Stimulated activated CD8-positive, alpha-beta memory T cell treated with anti-CD3 and anti-CD28 coated beads, Interleukin-12 subunit alpha, Interleukin-12 subunit beta, amount 100 ng/mL, for 4 hours (primary cell): ENCODE measurements at regions not wholly inside any gene's neighbourhood (a gene's known extent, or its start where the extent isn't known, plus 50 kb on each side); places are given as distances from the start of the nearest gene placed in this dataset.

Experiments
- DNase-seq: peaks from one replicate; pipeline ENCODE4 v3.0.0-alpha.2; 2020; ENCODE audit warnings: low read depth

- DNase-seq, result no peak
Measured at GRCh38 chr15:69744391-69745162, 292.0 kb downstream of the RPLP1 start.

- no peak for DNase-seq
Measured at GRCh38 chr15:69747193-69747592, 294.6 kb downstream of the RPLP1 start.

DNA sequence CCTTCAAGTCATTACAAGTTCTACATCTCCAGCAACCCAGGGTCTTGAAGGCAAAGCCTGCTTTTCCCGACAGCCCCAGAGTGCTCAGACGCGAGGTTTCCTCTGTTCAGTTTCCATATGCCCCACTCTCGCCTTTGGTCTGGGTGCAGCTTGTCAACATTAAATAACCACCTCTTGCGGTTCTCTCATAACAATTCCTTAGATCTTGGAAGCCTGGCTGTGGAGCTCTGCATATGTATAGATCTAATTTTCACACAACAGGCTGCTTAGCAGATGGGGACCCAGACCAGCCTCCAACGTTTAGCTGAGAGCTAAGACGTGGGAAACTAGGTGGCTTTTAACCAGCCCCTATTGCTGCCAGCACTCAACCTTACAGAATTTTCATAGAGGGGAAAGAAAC lies 295.5 kb downstream of the RPLP1 start:
- no peak for DNase-seq

GRCh38 chr15:69748576-69749185 lies 296.1 kb downstream of the RPLP1 start:
- no peak for DNase-seq

DNA sequence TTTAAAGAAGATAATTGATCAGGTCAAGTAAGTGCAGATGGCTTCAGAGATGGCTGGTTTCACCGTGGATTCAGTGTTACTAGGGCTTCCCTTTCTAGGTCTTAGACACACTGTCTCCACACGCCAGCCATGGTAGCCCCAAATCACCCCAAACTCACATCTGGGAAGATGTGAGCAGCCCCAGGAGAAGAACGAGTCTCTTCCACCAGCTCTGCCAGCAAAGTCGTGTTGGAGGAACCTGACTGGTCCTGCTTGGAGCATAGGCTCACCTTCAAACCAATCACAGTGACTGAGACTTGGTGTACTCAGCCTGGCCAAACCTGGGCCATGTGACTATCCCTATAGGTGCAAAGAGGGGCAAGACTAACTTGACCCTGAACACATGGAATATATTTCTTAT lies 296.7 kb downstream of the RPLP1 start:
- DNase-seq, result no peak

DNA sequence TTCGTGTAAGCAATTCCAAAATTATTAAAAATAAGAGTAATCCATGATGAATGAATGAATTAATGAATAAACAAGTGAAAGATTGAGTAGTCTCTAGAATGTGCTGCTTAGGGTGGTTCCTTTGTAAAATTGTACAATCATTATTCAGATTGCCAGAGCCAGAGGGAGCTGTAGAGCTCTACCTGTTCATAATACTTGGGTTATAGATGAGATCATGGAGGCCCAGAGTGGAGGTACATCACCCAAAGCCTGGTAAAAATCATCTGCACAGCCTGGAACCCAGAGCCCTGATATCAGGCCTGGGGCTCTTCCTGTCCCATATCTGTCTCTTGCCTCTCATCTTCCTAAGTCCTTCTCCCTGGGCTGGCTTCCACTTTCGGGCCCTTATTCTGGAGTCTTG lies 297.2 kb downstream of the RPLP1 start:
- no peak for DNase-seq

GRCh38 chr15:69750253-69750652 lies 297.6 kb downstream of the RPLP1 start:
- no peak for DNase-seq

DNA sequence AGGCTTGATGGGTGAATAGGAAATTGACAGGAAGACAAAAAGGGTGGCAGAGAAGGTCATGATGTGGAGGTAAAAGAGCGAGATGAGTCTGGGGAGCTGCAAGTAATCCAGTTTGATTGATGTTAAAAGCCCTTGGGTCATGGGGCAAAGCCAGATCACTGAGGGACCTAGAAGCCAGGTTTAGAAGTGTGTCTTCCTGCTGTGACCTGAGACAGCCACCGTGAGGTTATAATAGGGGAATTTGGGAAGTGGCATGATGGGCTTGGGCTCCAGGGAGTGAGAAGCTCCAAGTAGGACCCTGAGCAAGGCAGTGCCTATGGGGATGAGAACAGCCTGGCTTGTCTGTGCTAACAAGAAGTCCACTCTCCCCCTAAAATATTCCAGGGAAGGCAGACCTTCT lies 298.5 kb downstream of the RPLP1 start:
- DNase-seq, result no peak

- DNase-seq, result no peak
Measured at GRCh38 chr15:69751566-69751965, 298.9 kb downstream of the RPLP1 start.

GRCh38 chr15:69753867-69754266 lies 301.2 kb downstream of the RPLP1 start:
- DNase-seq, result no peak

GRCh38 chr15:69754313-69754712 lies 301.7 kb downstream of the RPLP1 start:
- DNase-seq, result no peak

DNA sequence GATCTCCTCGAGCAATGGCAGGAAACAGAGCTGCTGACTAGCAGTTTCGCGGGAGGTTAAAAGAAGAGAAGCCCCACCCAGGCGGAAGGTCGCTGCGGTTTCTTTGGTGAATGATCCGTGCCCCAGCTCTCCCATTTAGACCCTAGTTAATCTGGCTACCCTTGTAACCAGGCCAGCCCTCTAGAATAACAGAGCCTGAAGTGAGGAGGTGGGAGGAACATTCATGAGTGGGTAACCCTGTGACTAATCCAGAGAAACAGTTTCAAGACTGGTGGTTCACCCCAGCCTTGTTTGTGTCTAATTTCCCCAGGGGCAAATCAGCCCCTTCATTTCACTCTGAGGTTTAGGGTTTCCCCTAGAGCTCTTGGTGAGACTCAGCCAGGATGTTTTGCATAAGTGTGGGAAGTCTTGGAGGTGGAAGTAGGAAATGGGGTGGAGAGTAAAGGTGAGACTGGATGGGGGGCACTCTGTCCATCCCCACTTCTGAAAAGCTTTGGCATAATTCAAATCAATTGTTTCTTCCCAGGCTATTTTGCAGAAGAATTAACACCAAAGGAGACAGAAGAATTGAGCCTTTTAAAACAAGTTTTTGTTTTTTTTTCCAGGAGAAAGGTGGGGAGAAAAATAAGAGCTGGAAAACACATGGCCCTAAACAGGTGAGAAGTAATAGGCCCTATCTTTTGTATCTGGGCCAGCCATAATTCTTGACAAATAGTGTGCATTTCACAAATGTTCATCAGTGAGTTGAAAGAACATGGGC lies 303.1 kb downstream of the RPLP1 start:
- DNase-seq, result peak; percentile 66

DNA sequence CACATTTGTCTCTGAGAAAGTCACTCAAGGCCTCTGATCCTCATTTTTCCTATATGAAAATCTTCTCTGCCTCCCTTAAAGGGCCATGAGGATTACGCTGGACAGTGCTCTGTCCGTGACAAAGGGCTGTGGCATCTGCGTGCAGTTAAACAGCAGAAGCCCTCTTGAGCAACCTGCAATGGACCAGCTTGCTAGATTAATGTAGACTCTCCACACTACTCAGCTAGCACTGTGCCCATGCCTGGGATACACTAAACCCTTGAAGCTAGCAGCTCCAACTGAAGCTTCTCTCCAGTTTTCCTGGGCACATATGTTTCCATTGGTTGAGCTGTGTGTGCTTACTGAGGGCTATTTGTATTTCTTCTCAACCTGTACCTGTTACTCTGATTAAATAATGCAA lies 303.8 kb downstream of the RPLP1 start:
- DNase-seq, result no peak

- peak; percentile 40 for DNase-seq
Measured at GRCh38 chr15:69757186-69757585, 304.6 kb downstream of the RPLP1 start.

- no peak for DNase-seq
Measured at GRCh38 chr15:69758291-69758771, 305.7 kb downstream of the RPLP1 start.

- DNase-seq, result peak; percentile 71
Measured at GRCh38 chr15:69758810-69759790, 306.5 kb downstream of the RPLP1 start.

DNA sequence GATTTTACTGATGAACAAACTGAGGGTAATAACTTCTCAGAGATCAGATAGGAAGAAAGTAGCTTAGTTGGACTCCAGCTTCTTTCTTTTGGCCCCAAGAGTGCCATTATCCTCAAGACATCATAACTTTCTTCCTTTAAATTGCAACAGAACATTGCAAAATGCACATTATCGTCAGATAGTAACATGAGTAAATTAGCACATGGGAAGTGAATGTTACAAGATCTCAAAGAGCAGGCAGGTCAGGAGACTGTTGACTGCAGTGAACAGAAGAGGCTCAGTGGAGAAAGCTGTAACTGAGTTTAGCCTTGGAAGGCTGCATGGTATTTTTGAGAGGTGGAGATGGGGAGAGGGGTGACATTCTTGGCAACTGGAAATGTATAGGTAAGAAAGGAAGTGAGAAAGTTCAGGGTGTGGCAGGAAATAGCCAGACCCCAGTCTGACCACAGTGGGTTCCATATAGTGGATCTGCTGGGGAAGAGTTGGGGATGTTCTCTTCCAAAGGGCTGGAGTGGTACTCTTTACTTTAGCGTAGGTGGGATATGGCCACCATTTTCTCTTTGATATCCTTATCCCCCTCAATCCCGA lies 307.7 kb downstream of the RPLP1 start:
- no peak for DNase-seq

DNA sequence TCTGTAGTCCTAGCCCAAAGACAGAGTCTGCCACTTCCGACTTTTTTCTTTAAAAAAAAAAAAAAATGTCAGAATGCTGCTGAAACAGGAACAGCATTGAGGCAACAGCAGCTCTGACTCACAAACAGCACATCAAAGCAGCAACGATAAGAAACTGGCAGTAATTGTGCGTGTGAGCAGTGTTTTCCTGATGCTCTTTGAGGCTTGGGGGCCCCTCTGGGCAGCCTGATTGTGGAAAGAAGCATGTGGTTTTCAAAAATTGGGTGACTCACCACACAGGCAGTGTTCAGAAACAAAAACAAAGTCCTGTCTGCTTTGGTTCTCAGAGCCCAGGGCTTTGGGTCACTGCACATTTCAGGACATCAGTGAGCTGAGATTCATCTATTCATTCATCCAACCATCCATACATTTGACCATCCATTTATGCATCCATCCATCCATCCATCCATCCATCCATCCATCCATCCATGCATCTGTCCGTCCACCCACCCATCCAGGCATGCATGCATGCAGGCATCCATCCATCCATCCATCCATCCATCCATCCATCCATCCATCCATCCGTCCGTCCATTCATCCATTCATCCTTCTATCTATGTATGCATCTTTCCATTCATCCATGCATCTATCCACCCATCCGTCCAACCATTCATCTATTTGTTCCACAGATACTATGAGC lies 308.4 kb downstream of the RPLP1 start:
- peak; percentile 64 for DNase-seq

GRCh38 chr15:69762373-69763148 lies 309.9 kb downstream of the RPLP1 start:
- no peak for DNase-seq

- no peak for DNase-seq
Measured at GRCh38 chr15:69763831-69764230, 311.2 kb downstream of the RPLP1 start.
